WTC11 (cell line): ENCODE measurements at regions not wholly inside any gene's neighbourhood (a gene's known extent, or its start where the extent isn't known, plus 50 kb on each side); places are given as distances from the start of the nearest gene placed in this dataset.

Source experiments
- ATAC-seq: fragments of 200-7000 bp; cut with Tn5 transposase; 2 replicates; pipeline ENCODE4 v1.10.0; 2021; ENCODE audit warnings: mild to moderate bottlenecking, moderate library complexity
- CTCF ChIA-PET: fragments of 300-600 bp; sonication (Branson Sonifier 250); formaldehyde crosslinking; loops from one replicate; lab custom pipeline; 2021; ENCODE audit warnings: antibody characterized with exemption; lab: Charles Lee
- POLR2A ChIA-PET: fragments of 350-600 bp; sonication (Branson Sonifier 250); formaldehyde crosslinking; loops from one replicate; lab custom pipeline; 2021; ENCODE audit warnings: antibody characterized with exemption; lab: Charles Lee
- DNase-seq: peaks from one replicate; pipeline ENCODE4 v3.0.0; 2021; ENCODE audit warnings: low spot score
- H3K27ac Mint-ChIP-seq: 2 replicates; pipeline ENCODE4 v1.8.0; 2021; ENCODE audit warnings: mixed read lengths
- H3K27me3 Mint-ChIP-seq: 2 replicates; pipeline ENCODE4 v1.8.0; 2021; ENCODE audit warnings: low read depth, mild to moderate bottlenecking, moderate library complexity, mixed read lengths
- H3K36me3 Mint-ChIP-seq: 2 replicates; pipeline ENCODE4 v1.8.0; 2021; ENCODE audit warnings: mixed read lengths
- H3K4me1 Mint-ChIP-seq: 2 replicates; pipeline ENCODE4 v1.8.0; 2022; ENCODE audit warnings: mixed read lengths
- H3K4me3 Mint-ChIP-seq: 2 replicates; pipeline ENCODE4 v1.8.0; 2021; ENCODE audit warnings: mild to moderate bottlenecking, moderate library complexity, mixed read lengths
- H3K9me3 Mint-ChIP-seq: 2 replicates; pipeline ENCODE4 v1.8.0; 2021; ENCODE audit warnings: mixed read lengths
- ATF1 ChIP-seq: sonication (generic); formaldehyde crosslinking; IDR thresholded peaks from 2 replicates; pipeline ENCODE4 v1.8.1; 2023; ENCODE audit warnings: mild to moderate bottlenecking, moderate library complexity, missing genetic modification reagents
- ATF6 ChIP-seq: sonication (generic); formaldehyde crosslinking; IDR thresholded peaks from 2 replicates; pipeline ENCODE4 v1.8.1; 2023; ENCODE audit warnings: mild to moderate bottlenecking, missing genetic modification reagents
- E2F1 ChIP-seq: sonication (generic); formaldehyde crosslinking; IDR thresholded peaks from 2 replicates; pipeline ENCODE4 v1.8.0; 2022; ENCODE audit warnings: mild to moderate bottlenecking, missing genetic modification reagents
- ERG ChIP-seq: fragments of 250-450 bp; sonication (Bioruptor Pico); IDR thresholded peaks from 2 replicates; pipeline ENCODE4 v1.8.0; 2021; ENCODE audit warnings: mild to moderate bottlenecking
- GTF2I ChIP-seq: fragments of 250-450 bp; sonication (Bioruptor Pico); conservative IDR thresholded peaks from 2 replicates; pipeline ENCODE4 v1.4.0; 2021; ENCODE audit warnings: mild to moderate bottlenecking
- HMGXB4 ChIP-seq: sonication (generic); formaldehyde crosslinking; IDR thresholded peaks from 2 replicates; pipeline ENCODE4 v1.8.1; 2023; ENCODE audit warnings: mild to moderate bottlenecking, moderate library complexity, missing genetic modification reagents
- JUN ChIP-seq: sonication (generic); formaldehyde crosslinking; IDR thresholded peaks from 2 replicates; pipeline ENCODE4 v1.8.0; 2023; ENCODE audit warnings: mild to moderate bottlenecking, missing genetic modification reagents
- MAX ChIP-seq: sonication (generic); formaldehyde crosslinking; IDR thresholded peaks from 2 replicates; pipeline ENCODE4 v1.8.0; 2022; ENCODE audit warnings: mild to moderate bottlenecking, missing genetic modification reagents
- NFYB ChIP-seq: sonication (generic); formaldehyde crosslinking; conservative IDR thresholded peaks from 2 replicates; pipeline ENCODE4 v1.8.0; 2022; ENCODE audit warnings: low read depth, missing genetic modification reagents
- RELA ChIP-seq: sonication (generic); formaldehyde crosslinking; IDR thresholded peaks from 2 replicates; pipeline ENCODE4 v1.8.1; 2022; ENCODE audit warnings: missing genetic modification reagents, mild to moderate bottlenecking, borderline replicate concordance
- RORB ChIP-seq: fragments of 250-450 bp; sonication (Bioruptor Pico); IDR thresholded peaks from 2 replicates; pipeline ENCODE4 v1.9.0; 2021; ENCODE audit warnings: mild to moderate bottlenecking
- SMAD3 ChIP-seq: sonication (generic); formaldehyde crosslinking; IDR thresholded peaks from 2 replicates; pipeline ENCODE4 v1.8.0; 2022; ENCODE audit warnings: missing genetic modification reagents, mild to moderate bottlenecking, borderline replicate concordance
- TCF7 ChIP-seq: sonication (generic); formaldehyde crosslinking; IDR thresholded peaks from 2 replicates; pipeline ENCODE4 v1.8.0; 2022; ENCODE audit warnings: mild to moderate bottlenecking, low read depth, missing genetic modification reagents, moderate library complexity
- ZBTB21 ChIP-seq: sonication (generic); formaldehyde crosslinking; IDR thresholded peaks from 2 replicates; pipeline ENCODE4 v1.8.1; 2023; ENCODE audit warnings: mild to moderate bottlenecking, missing genetic modification reagents, borderline replicate concordance
- ZMAT4 ChIP-seq: fragments of 250-450 bp; sonication (Bioruptor Pico); IDR thresholded peaks from 2 replicates; pipeline ENCODE4 v1.9.0; 2021; ENCODE audit warnings: mild to moderate bottlenecking
- ZNF121 ChIP-seq: sonication (generic); formaldehyde crosslinking; IDR thresholded peaks from 2 replicates; pipeline ENCODE4 v1.8.0; 2023; ENCODE audit warnings: missing genetic modification reagents
- ZNF671 ChIP-seq: fragments of 250-450 bp; sonication (Bioruptor Pico); IDR thresholded peaks from 2 replicates; pipeline ENCODE4 v1.8.0; 2021; ENCODE audit warnings: mild to moderate bottlenecking

GRCh38 chr6:76789580-76789979, 673.7 kb downstream of the HTR1B start (continued):
- no peak for TF ChIP-seq ATF6 (CRISPR knock-in tag)
- TF ChIP-seq MAX = no peak
- no peak for TF ChIP-seq NFYB (CRISPR knock-in tag)
- TF ChIP-seq ZNF671 (CRISPR knock-in tag) = no peak

GRCh38 chr6:76788155-76788554, 675.1 kb downstream of the HTR1B start:
- CTCF ChIA-PET = no interaction called here
- no peak overlapping the region for H3K4me3 Mint-ChIP-seq
- H3K36me3 Mint-ChIP-seq = peaks cover 20% of the 10 kb centered on the region

GRCh38 chr6:76779068-76779467, 684.2 kb downstream of the HTR1B start:
- Mint-ChIP-seq H3K27ac (no peak overlapping the region), H3K27me3 (no peaks in the 10 kb centered on the region), H3K9me3 (no peaks in the 10 kb centered on the region)
- no peak for TF ChIP-seq JUN (CRISPR knock-in tag)
- TF ChIP-seq RORB = peak; percentile 98
- TF ChIP-seq, all 79 proteins: peak for 1
- POLR2A ChIA-PET = no interaction called here
- Mint-ChIP-seq H3K36me3 (no peaks in the 10 kb centered on the region), H3K4me3 (no peak overlapping the region), H3K4me1 (peaks cover 9% of the 10 kb centered on the region; the same call in 1 of the 2 replicates)
- ATAC-seq (no peak), DNase-seq (no peak)
- CTCF ChIA-PET = no interaction called here

More at GRCh38 chr6:76788155-76788554, 675.1 kb downstream of the HTR1B start:
- H3K27ac Mint-ChIP-seq = no peak overlapping the region
- no peak for DNase-seq
- H3K4me1 Mint-ChIP-seq = no peaks in the 10 kb centered on the region
- peaks cover 24% of the 10 kb centered on the region for H3K9me3 Mint-ChIP-seq
- H3K27me3 Mint-ChIP-seq = no peaks in the 10 kb centered on the region
- POLR2A ChIA-PET = no interaction called here
- no peak for TF ChIP-seq ZMAT4 (CRISPR knock-in tag)
- no peak for TF ChIP-seq HMGXB4
- no peak for TF ChIP-seq E2F1 (CRISPR knock-in tag)
- TF ChIP-seq JUN (CRISPR knock-in tag) = no peak
- no peak for TF ChIP-seq ERG
- TF ChIP-seq ZNF671 (CRISPR knock-in tag) = no peak
- TF ChIP-seq RELA (CRISPR knock-in tag) = no peak
- no peak for TF ChIP-seq ATF1 (CRISPR knock-in tag)
- no peak for TF ChIP-seq ZBTB21 (CRISPR knock-in tag)
- no peak for TF ChIP-seq ZNF121 (CRISPR knock-in tag)
- ATAC-seq = no peak

- Mint-ChIP-seq H3K4me1 (peaks cover 9% of the 10 kb centered on the region; the same call in 1 of the 2 replicates), H3K36me3 (peaks cover 6% of the 10 kb centered on the region; the same call in 1 of the 2 replicates), H3K27ac (no peak overlapping the region), H3K27me3 (no peaks in the 10 kb centered on the region), H3K9me3 (0 out of 2 replicates have a peak, but pooled peaks cover 6% of the 10 kb centered on the region), H3K4me3 (no peak overlapping the region)
- POLR2A ChIA-PET = no interaction called here
- ATAC-seq (no peak), DNase-seq (no peak)
- TF ChIP-seq TCF7 (CRISPR knock-in tag) (no peak), GTF2I (CRISPR knock-in tag) (no peak), SMAD3 (CRISPR knock-in tag) (no peak)
- CTCF ChIA-PET = no interaction called here
These were observed 686.4 kb downstream of the HTR1B start for GRCh38 chr6:76776876-76777275.
